Neutrophil (primary cell): ENCODE measurements at regions not wholly inside any gene's neighbourhood (a gene's known extent, or its start where the extent isn't known, plus 50 kb on each side); places are given as distances from the start of the nearest gene placed in this dataset.
A peak's percentile ranks its signal among the peaks of the same experiment; 100 is the strongest.

Experiments
- H3K27ac ChIP-seq: fragments of 200-600 bp; sonication (generic); 2 replicates; pipeline ENCODE4 v1.5.1; 2016; ENCODE audit warnings: mild to moderate bottlenecking, moderate library complexity
- H3K27me3 ChIP-seq: fragments of 200-600 bp; sonication (generic); 2 replicates; pipeline ENCODE4 v1.6.0; 2016; ENCODE audit warnings: mild to moderate bottlenecking
- H3K36me3 ChIP-seq: fragments of 200-600 bp; sonication (generic); 2 replicates; pipeline ENCODE4 v1.5.1; 2017
- H3K4me1 ChIP-seq, 2 experiments: fragments of 200-600 bp in 1 of 2; sonication (generic) in 1 of 2; 1 replicate in 1 of 2; 2 replicates in 1 of 2; pipeline versions ENCODE4 v1.5.1 to v1.6.1; 2013 to 2016; ENCODE audit warnings: low read depth in 1 of 2, low read length in 1 of 2, mild to moderate bottlenecking in 1 of 2, moderate library complexity in 1 of 2; ENCODE audit not compliant: control insufficient read depth in 1 of 2, insufficient read depth in 1 of 2
- H3K4me3 ChIP-seq, 2 experiments: fragments of 200-600 bp in 1 of 2; sonication (generic) in 1 of 2; 1 replicate in 1 of 2; 2 replicates in 1 of 2; pipeline ENCODE4 v1.5.1; 2013 to 2016; ENCODE audit warnings: low read depth in 1 of 2, low read length in 1 of 2, mild to moderate bottlenecking in 1 of 2, moderate library complexity in 1 of 2
- H3K9me3 ChIP-seq: fragments of 200-600 bp; sonication (generic); 2 replicates; pipeline ENCODE4 v1.5.1; 2016
- CTCF ChIP-seq: fragments of 200-600 bp; sonication (generic); IDR thresholded peaks from 2 replicates; pipeline ENCODE4 v1.5.1; 2016; ENCODE audit warnings: antibody characterized with exemption

- H3K4me1 ChIP-seq: no peaks in the 10 kb centered on the region
- TF ChIP-seq CTCF: no peak
- H3K9me3 ChIP-seq: no peaks in the 10 kb centered on the region
- H3K27ac ChIP-seq: no peak overlapping the region
- H3K36me3 ChIP-seq: no peaks in the 10 kb centered on the region
- no peaks in the 10 kb centered on the region for H3K27me3 ChIP-seq
- no peak overlapping the region for H3K4me3 ChIP-seq
Measured at GRCh38 chr10:44853148-44853734, 57.9 kb upstream of the TMEM72 start.

- no peak for TF ChIP-seq CTCF
- no peaks in the 10 kb centered on the region for H3K27me3 ChIP-seq
Measured at GRCh38 chr10:44853796-44854195, 57.3 kb upstream of the TMEM72 start.

GRCh38 chr10:44854693-44855350, 56.3 kb upstream of the TMEM72 start:
- no peaks in the 10 kb centered on the region for H3K4me1 ChIP-seq
- no peaks in the 10 kb centered on the region for H3K27me3 ChIP-seq
- no peak overlapping the region for H3K4me3 ChIP-seq
- H3K27ac ChIP-seq: no peak overlapping the region
- no peak for TF ChIP-seq CTCF
- no peaks in the 10 kb centered on the region for H3K36me3 ChIP-seq
- H3K9me3 ChIP-seq: no peaks in the 10 kb centered on the region

More at GRCh38 chr10:44853796-44854195, 57.3 kb upstream of the TMEM72 start:
- no peaks in the 10 kb centered on the region for H3K9me3 ChIP-seq
- no peak overlapping the region for H3K4me3 ChIP-seq
- no peaks in the 10 kb centered on the region for H3K4me1 ChIP-seq
- H3K27ac ChIP-seq: no peak overlapping the region
- no peaks in the 10 kb centered on the region for H3K36me3 ChIP-seq

GRCh38 chr10:44856696-44857095, 54.4 kb upstream of the TMEM72 start:
- H3K4me3 ChIP-seq: no peak overlapping the region
- H3K36me3 ChIP-seq: no peaks in the 10 kb centered on the region
- no peaks in the 10 kb centered on the region for H3K9me3 ChIP-seq
- no peak overlapping the region for H3K27ac ChIP-seq
- no peak for TF ChIP-seq CTCF
- H3K4me1 ChIP-seq: no peaks in the 10 kb centered on the region
- H3K27me3 ChIP-seq: peaks cover under 1% of the 10 kb centered on the region

- H3K4me1 ChIP-seq: no peaks in the 10 kb centered on the region
- no peaks in the 10 kb centered on the region for H3K9me3 ChIP-seq
- H3K36me3 ChIP-seq: no peaks in the 10 kb centered on the region
- TF ChIP-seq CTCF: peak; percentile 78
- no peak overlapping the region for H3K27ac ChIP-seq
- peaks cover 9% of the 10 kb centered on the region for H3K27me3 ChIP-seq
- no peak overlapping the region for H3K4me3 ChIP-seq
Measured at GRCh38 chr10:44857363-44858016, 53.6 kb upstream of the TMEM72 start.
